GM18505 (cell line): ENCODE measurements at regions not wholly inside any gene's neighbourhood (a gene's known extent, or its start where the extent isn't known, plus 50 kb on each side); places are given as distances from the start of the nearest gene placed in this dataset.

Source experiments
- ATAC-seq: cut with Tn5 transposase; IDR thresholded peaks from one replicate; pipeline ENCODE4 v1.9.1; 2021; ENCODE audit not compliant: unreplicated experiment
- POLR2A ChIP-seq: IDR thresholded peaks from 4 replicates; pipeline ENCODE4 v1.6.1; 2011; ENCODE audit warnings: borderline replicate concordance; ENCODE audit not compliant: insufficient read depth, insufficient read length; ENCODE audit errors: extremely low read depth

- no peak for ATAC-seq
- no peak for TF ChIP-seq POLR2A
Observed at GRCh38 chr2:118622913-118623312, 224.5 kb downstream of the EN1 start.

GRCh38 chr2:118622108-118622507 lies 225.3 kb downstream of the EN1 start:
- no peak for ATAC-seq
- no peak for TF ChIP-seq POLR2A

DNA sequence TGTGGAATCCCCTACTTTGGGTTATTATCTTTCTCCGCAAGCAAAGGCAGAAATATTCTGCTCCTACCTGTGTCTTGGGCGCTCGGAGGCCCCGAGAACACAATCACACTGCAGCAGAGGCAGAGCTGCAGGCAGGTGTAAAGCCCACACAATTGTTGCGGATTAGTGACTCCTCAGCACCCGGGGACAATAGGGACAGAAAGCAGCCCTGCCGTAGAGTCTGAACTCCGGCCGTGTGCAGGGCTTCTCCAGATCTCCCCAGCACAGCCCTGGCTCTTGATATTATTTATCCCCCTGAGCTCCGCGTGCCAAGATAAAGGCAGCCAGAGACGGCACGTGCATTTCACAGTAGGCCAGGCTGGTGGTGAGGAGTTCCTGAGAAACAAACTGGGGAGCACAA lies 229.2 kb downstream of the EN1 start:
- ATAC-seq = no peak
- no peak for TF ChIP-seq POLR2A

DNA sequence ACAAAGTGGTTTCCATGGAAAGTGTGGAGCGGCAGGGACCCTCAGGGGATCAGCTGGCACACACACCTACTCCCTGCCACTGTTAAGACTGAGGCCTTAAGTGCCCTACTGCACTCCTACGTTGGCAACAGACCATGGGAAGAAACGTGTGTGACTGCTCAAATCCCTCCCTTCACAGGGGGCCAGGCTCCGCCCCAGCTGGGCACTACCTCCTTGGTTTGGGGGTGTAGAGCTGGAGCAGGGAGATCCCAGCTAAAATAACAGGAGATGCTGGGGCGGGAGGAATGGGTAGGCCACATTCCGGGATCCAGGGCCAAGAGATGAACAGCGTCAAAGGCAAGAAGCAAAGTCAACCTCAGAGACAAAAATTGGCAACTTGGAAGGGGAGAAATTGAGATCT lies 231.0 kb downstream of the EN1 start:
- no peak for TF ChIP-seq POLR2A
- no peak for ATAC-seq

DNA sequence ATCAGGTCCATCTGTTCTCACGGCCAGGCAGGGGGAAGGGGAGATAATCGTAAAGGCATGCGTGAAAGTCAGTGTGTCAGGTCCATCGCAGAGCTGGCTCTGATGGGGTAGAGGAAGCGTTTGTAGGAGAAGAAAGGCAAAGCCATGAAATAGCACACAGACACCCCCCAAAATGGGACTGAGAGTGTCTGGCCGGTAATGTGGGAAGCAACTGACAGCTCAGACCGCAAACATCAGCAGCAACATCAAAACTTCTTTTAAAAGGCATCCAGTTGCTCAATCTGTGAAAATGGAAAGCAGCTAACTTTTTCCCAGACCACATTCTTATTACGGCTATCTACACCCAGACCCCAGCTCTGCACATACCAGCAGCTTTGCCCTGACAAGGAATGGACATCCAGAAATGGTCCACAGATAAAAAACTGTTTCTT lies 232.6 kb downstream of the EN1 start:
- no peak for TF ChIP-seq POLR2A
- ATAC-seq = no peak

- ATAC-seq = no peak
- no peak for TF ChIP-seq POLR2A
Observed at GRCh38 chr2:118613737-118614136, 233.7 kb downstream of the EN1 start.

- no peak for TF ChIP-seq POLR2A
- no peak for ATAC-seq
Observed at GRCh38 chr2:118611691-118612090, 235.8 kb downstream of the EN1 start.

GRCh38 chr2:118609138-118609537 lies 238.3 kb downstream of the EN1 start:
- TF ChIP-seq POLR2A = no peak
- ATAC-seq = no peak

DNA sequence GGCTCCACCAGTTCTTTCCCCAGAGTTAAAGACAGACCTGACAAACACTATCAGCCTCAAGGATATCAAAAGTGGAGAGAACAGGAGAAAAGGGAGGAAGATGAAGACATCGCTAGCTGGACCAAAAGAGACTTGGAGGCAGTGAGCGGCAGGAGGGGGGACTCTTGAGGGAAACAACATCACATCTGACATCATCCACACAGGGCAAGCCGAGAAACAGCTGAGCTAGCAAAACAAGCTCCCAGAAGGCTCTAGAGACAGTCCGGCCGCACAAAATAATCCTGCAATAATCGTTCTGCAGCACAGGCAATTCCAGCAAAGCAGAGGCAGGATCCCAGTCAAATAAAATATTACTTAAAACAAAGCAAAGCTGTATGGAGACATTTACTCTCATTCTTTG lies 239.8 kb downstream of the EN1 start:
- TF ChIP-seq POLR2A = no peak
- no peak for ATAC-seq

DNA sequence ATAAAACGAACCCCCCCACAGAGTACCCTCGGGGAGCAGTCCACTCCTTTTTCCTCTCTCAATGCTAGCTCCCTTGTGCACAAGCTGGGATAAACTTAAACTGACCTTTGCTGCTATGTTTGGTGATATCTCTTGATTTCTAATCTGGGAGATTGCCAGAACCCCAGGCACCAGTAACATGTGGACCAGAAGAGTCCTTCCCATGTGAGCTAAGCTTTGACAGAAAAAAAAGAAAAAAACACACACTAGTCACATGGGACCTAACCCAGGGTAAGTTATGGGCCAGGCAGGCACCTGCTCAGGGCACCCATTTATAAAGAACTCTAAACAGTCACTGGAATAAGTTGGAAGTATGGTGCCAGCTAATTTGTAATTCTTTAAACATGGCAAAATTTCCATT lies 242.6 kb downstream of the EN1 start:
- ATAC-seq = no peak
- no peak for TF ChIP-seq POLR2A

- no peak for TF ChIP-seq POLR2A
- no peak for ATAC-seq
Observed at GRCh38 chr2:118604371-118604770, 243.1 kb downstream of the EN1 start.

DNA sequence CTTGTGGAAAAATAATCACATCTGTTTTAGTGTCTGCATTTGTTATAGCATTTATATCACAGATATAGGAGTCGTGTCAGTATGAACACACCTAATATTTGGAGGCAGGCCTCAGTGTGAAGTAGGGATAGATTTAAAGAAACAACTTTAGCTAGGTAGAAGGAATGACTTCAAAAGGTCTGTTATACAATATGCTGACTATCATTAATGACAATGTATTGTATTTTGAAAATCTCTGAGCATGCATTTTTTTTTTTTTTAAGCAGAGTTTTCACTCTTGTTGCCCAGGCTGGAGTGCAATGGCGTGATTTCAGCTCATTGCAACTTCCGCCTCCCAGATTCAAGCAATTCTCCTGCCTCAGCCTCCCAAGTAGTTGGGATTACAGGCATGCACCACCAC lies 248.3 kb downstream of the EN1 start:
- no peak for TF ChIP-seq POLR2A
- no peak for ATAC-seq

GRCh38 chr2:118596620-118597019 lies 250.8 kb downstream of the EN1 start:
- ATAC-seq = no peak
- no peak for TF ChIP-seq POLR2A

GRCh38 chr2:118593257-118593656 lies 254.2 kb downstream of the EN1 start:
- no peak for TF ChIP-seq POLR2A
- no peak for ATAC-seq

- ATAC-seq = no peak
- no peak for TF ChIP-seq POLR2A
Observed at GRCh38 chr2:118591223-118591622, 256.2 kb downstream of the EN1 start.
